Suprapubic skin (tissue), 3 donors: ENCODE measurements at regions not wholly inside any gene's neighbourhood (a gene's known extent, or its start where the extent isn't known, plus 50 kb on each side); places are given as distances from the start of the nearest gene placed in this dataset.

Experiments
- CTCF ChIP-seq, 2 donors: fragments of 200-600 bp in 1 of 2; fragments of 450-650 bp in 1 of 2; sonication (generic) in 1 of 2; IDR thresholded peaks; one replicate each; pipeline ENCODE4 v1.5.1; 2016 to 2019; ENCODE audit warnings: antibody characterized with exemption in 2 of 2, mild to moderate bottlenecking in 1 of 2, moderate library complexity in 1 of 2
- POLR2A ChIP-seq, 2 donors: fragments of 450-650 bp; IDR thresholded peaks; one replicate each; pipeline ENCODE4 v1.6.1; 2017; ENCODE audit warnings: antibody characterized with exemption in 2 of 2, mild to moderate bottlenecking in 2 of 2, moderate library complexity in 2 of 2

GRCh38 chr5:167217097-167217743 is 1074.2 kb upstream of the WWC1 start:
- TF ChIP-seq CTCF (IDR thresholded peaks at IDR 0.05) (no peak), POLR2A (IDR thresholded peaks at IDR 0.05) (no peak)
